PFSK-1 (cell line): ENCODE measurements at regions not wholly inside any gene's neighbourhood (a gene's known extent, or its start where the extent isn't known, plus 50 kb on each side); places are given as distances from the start of the nearest gene placed in this dataset.

Source experiments
- POLR2AphosphoS5 ChIP-seq: IDR thresholded peaks from 2 replicates; pipeline ENCODE4 v1.6.1; 2012; ENCODE audit warnings: low read depth, mild to moderate bottlenecking, control low read depth, low read length, moderate library complexity
- REST ChIP-seq, 2 experiments: IDR thresholded peaks; 2 replicates each; pipeline versions ENCODE4 v1.6.1 to v1.8.0; 2011 to 2012; ENCODE audit warnings: low read depth in 2 of 2, low read length in 2 of 2, control low read depth in 1 of 2, inconsistent platforms in 1 of 2, mild to moderate bottlenecking in 1 of 2, moderate library complexity in 1 of 2; ENCODE audit not compliant: insufficient read depth in 1 of 2
- SIN3A ChIP-seq: IDR thresholded peaks from 2 replicates; pipeline ENCODE4 v1.6.1; 2012; ENCODE audit warnings: mild to moderate bottlenecking, low read length, moderate library complexity, borderline replicate concordance; ENCODE audit not compliant: insufficient read depth
- TAF1 ChIP-seq: IDR thresholded peaks from 2 replicates; pipeline ENCODE4 v1.6.1; 2012; ENCODE audit warnings: low read length, control low read depth, borderline replicate concordance; ENCODE audit not compliant: insufficient read depth

DNA sequence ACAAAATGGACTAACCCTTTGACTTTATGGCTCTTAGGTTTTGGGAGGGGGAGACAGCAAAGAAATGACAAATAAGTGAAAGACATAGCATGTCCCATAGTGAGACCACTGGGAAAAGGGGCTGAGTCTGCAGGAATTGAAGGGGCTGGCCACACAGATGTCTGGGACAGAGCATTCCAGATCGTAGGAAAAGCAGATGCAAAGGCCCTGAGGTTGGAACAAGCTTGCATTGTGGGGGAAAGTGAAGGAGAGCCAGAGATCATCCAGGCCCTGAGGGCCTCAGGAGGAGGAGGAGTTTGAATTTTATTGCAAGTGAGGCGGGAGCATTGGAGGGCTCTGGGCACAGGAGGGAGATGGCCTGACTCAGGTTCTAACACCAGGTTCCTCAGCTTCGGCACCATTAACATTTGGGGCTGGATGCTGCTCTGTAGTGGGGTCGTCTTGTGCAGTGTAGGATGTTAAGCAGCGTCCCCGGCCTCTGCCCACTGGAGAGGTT lies 97.5 kb downstream of the CEBPB start:
- TF ChIP-seq POLR2AphosphoS5 (no peak), SIN3A (no peak), REST (IDR thresholded peaks at IDR 0.05; ENCODE audit: insufficient read depth in 1 of 2, low read depth in 2 of 2, low read length in 2 of 2) (no peak), TAF1 (no peak)
